ENCODE measurements at regions not wholly inside any gene's neighbourhood (a gene's known extent, or its start where the extent isn't known, plus 50 kb on each side); places are given as distances from the start of the nearest gene placed in this dataset.

DNA sequence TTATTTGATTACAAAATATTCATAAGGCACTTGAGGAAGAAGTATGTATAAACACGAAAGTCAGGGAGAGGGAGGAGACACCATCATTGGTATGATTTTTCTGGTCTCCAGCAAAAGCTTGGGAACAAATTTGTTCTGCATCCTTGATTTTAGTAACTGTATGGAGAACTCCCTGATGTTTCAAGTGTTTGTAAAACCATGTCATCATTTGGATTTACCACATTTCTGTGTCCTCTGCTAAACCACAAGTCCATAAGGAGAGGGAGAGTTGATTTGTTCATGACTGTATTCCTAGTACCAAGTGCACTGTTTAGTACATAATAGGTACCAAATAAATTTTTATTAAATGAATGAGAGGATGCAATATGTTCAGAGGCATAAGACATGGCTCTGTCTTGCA is 181.1 kb downstream of the BTG1 start:
- no peak for DNase-seq

DNA sequence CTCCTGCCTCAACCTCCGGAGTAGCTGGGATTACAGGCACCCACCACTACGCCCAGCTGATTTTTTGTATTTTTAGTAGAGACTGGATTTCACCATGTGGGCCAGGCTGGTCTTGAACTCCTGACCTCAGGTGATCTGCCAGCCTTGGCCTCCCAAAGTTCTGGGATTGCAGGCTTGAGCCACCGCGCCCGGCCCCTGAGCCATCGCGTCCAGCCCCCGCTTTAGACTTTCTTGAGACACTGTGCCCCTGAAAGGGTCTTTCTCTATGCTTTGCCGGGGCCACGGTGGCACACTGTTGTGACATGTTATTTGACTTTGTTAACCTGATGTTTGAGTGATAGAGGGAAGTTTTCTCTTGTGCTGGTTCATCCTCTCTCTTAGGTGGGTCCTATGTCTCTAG is 186.4 kb downstream of the BTG1 start:
- DNase-seq, result no peak

DNA sequence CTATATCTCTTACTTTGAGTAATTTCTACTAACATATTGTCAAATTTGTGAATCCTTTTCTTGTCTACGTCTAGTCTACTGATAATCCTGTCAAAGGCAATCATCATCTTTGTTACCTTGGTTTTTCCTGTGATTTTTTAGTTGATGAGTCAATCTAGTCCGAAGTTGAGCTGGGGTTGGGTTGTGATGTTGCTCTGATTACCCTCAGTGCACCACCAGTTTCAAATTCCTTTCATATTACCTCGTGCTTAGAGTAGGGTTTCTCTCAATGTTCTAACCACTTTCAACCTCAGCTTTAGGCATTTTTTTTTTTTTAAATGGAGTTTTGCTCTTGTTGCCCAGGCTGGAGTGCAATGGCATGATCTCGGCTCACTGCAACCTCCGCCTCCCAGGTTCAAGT is 186.8 kb downstream of the BTG1 start:
- no peak for DNase-seq

DNA sequence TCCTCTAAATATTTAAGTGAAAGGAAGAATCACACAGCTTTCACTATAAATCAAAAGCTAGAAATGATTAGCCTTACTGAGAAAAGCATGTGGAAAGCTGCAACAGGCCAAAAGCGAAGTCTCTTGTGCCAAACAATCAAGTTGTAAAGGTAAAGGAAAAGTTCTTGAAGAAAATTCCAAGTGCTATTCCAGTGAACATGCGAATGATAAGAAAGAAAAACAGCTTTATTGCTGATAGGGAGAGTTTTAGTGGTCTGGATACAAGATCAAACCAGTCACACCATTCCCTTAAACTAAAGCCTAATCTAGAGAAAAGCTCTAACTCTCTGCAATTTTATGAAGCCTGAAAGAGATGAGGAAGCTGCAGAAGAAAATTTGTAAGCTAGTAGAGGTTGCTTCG is 190.9 kb downstream of the BTG1 start:
- DNase-seq, result no peak

DNA sequence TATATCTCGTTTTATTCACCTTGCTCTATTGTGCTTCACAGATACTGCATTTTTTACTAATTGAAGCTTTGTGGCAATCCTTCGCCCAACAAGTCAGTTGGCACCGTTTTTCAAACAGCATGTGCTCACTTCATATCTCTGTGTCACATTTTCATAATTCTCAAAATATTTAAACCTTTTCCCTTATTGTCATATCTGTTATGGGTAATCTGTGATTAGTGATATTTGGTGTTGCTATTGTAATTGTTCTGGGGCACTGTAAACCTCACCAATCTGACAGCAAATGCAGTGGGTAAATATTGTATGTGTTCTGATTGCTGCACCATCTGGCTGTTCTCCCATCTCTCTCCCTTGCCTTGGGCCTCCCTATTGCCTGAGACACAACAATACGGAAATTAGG is 191.3 kb downstream of the BTG1 start:
- no peak for DNase-seq

DNA sequence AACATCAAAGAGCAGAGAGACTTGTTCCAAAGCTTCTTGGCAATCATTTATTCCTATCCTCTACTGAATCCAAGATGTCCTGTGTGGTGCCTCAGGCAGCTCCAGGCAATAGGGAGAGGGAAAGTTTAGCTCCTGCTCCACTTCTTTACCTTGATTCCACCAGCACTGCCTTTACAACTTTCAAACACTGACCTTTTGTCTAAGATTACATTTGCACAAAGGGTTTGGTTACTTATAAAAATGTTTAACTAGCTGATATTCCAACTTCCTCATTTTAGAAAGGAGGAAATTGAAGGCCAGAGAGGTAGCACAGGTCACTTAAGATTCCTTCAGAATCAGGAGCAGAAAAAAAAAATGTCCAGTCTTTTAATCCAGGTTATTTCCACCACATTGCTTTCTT is 192.7 kb downstream of the BTG1 start:
- DNase-seq, result no peak

DNA sequence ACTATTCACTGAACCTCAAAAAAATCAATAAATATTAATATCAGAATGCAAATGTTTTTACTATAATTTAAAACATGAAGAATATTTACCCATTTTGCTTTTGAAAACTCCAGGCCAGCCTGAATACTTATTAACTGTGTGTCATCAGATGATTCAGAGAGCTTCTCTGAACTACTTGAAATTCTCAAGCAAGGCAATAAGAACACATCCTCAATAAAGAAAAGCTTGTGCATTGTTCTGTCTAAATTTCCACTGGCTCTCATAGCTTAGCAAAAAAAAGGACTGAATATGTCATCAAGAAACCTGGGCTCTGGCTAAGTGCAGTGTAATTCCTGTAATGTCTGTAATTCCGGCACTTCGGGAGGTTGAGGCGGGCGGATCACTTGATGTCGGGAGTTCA is 194.1 kb downstream of the BTG1 start:
- no peak for DNase-seq

DNA sequence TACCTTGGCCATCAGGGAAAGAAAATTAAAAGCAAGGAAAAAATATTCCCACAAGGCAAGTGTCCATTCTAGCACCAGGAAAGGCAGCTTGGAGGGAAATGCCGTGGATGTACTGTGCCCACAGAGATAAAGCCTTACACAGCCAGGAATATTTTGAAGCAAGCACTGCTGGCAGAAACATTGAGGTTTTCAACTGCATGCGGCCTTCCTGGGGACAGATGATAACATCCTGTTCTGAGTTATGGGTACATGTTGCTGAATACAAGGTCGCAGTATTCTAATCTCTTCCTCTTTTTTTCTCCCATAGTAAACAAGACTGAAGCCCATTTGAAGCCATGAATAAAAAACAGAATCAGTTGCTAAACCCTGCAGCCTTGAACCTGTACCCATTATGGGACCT is 197.1 kb downstream of the BTG1 start:
- DNase-seq, result no peak

DNA sequence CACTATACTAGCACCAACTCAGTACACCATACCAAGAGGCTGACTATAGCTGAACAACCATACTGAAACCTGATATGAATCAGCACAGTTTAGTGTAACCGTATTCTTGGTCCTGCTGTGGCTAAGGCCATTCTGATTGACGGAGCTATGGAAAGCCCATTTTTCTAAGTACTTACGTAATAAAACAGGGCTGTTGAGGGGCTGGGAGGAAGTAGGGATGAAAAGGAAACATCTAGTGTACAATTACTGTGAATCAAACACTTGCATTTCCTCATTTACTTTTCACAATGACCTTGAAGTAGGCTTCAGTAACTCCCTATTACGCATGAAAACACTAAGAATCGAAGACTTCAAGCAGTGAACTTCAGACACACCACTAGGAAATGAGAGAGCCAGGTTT is 198.2 kb downstream of the BTG1 start:
- DNase-seq, result no peak

DNA sequence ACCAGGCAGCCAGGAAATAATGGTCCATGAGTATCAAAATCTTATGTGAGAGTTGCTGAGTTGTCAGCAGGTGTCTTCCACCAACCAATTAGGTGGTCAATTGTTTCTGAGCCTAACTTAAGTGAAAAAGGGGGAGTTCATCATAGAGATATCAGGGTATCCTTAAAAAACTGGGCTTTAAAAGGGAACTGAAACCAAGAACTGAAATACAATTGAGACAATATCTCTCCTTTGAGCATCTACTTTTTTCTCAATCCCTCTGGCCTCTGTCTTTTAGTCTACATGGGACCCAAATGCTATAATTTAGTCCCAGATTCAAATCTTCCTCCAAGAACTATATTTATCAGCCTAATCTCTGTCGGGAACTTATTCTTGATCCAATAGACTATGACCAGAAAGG is 201.0 kb downstream of the BTG1 start:
- DNase-seq, result no peak

DNA sequence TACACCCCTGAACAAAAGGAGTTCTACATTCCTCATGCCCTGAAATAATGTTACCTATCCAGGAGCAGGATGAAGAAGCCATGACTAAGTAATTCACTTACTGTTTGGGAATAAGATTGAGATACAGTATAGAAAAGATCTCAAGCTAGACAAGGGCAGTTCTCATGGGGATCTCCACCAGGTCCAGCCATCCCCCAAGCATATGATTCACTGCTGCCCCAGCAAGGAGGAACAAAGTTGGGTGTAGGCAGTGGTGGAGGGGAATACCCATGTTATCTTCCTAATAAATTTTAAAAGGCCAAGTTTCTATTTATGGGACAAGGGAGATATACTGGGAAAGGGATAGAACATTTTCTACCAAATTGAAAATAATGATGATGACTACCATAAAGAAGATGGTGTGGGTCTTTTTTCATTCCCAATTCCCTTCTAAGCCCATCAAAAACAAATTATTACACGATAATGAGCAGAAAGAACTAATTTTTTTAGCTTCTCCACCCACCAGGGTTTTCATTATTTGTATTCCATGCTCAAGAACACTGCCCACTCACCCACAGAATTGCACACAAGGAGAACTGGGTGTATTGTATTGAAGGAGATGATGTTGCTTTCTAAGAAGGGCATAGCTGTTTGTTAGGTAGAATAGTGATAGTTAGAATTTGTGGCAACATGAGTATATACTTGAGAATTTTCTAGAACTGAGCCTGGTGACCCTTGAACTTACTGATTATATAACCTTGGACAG is 204.6 kb downstream of the BTG1 start:
- no peak for DNase-seq

DNA sequence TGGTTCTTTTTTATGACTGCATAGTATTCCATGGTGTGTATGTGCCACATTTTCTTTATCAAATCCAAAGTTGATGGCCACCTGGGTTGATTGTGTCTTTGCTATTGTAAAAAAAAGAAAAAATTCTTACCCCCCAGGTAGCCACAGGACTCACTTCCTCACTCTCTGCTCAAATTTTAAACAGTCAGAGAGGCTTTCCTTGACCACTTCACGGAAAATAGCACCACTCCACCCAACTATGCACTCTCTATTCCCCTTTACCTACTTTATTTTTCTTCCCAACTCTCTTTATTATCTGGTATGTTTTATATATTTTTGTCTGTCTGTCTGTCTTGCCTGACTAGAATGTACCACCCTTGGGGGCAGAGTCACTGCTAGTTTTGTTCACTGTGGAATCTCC is 205.3 kb downstream of the BTG1 start:
- DNase-seq, result no peak

DNA sequence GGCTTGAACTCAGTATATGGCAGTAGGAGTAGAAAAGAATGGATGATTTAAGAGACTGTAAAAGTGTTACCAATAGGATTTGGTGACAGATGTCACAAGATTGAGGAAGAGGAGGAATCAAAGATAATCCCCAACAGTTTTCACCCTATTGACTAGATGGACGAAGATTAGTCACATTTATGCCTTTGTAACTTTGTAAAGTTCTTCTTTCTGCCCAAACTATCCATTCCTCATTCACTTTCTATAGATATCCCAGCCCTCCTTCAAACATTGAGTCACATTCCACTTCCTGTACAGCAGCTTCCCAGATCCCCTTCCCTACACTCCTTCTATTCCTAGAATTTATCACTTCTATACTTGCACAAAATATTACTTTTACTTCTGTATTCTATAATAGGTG is 207.9 kb downstream of the BTG1 start:
- no peak for DNase-seq

DNA sequence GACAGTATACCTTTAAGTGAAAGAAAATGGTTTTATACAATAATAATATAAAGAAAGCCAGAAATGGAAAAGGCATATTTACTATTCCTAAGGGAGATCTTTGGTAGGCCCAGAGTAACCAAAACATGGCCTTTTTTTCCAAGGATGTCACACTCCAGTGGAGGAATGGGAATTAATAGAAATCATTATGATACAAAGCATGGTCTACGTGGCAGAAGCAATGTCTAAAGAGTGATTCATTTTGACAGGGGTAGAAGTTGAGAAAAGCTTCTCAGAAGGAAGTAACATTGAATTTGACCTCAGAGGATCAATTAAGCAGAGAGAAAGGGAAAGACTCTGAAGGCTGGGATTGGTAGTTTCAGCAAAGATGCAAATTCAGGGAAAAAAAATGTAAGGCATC is 208.6 kb downstream of the BTG1 start:
- no peak for DNase-seq

DNA sequence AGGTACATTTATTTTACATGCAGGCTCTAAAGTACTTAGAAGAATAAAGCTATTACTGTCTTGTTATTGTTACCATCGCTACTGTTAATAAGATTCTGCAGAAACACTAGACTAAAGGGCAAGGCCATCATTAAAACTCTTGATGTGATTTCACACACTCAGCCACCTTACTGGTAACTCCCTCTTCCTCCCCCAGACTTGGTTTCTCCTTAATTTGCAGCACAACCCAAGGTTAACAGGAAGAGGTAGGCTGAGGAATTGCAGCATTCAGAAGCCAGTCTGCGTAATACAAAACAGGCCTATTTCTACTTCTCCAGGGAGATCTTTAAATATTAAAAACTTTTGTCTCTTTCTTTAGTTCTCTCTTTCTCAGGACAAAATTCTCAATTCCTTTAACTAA is 210.3 kb downstream of the BTG1 start:
- no peak for DNase-seq

DNA sequence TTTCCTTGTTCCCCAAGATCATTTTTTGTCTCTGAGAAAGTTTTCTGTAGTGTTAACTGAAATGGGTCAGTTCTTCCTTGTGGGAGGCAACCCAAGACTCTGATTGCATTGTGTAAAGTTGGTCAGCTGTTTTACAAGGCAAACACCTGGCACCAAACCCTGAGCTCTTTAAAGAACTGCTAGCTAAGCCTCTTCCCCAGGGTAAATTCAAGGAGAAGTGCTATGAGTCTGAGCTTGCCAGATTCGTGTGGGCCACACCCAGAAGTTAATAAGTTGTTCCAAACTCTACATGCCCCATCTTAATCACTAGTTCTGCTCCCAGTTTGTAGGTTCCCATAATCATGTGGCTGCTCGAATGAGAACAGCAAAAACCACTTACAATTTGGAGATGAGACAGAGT is 214.5 kb downstream of the BTG1 start:
- no peak for DNase-seq

DNA sequence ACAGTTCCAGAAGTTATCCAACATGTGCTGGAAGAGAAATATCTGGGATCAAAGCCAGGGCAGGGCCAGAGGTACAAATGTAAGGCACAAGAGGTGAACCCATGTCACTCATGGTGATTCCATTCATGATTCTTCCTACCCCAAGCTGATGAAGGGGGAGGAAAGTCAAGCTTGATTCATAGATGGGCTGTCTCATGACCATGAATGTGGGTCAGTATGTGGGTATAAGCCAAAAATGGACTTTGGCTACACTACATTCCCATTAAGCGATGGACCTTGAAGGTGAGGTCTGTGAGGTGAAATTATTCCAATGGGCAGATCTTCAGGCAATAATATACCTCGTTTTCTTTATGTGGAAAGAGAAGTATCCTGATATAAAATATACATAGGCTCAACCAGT is 217.1 kb downstream of the BTG1 start:
- DNase-seq, result no peak

DNA sequence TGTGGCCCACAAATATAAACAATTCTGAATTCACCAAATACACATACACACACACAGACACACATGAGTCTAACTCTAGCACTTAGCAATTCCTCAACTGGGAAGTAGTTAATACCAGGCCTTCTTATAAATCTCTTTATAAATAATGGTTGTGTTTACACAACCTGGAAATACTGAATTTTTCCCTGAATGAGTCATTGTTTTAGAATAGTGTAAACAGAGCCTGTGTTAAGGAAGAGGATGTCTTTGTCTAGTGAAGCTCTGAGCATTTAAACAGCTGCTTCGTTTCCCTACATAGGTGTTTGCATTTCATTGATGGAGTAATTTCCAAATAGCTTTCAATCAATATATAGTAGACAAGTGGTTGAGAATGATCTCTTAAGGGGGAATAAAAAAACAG is 218.8 kb downstream of the BTG1 start:
- DNase-seq, result no peak

DNA sequence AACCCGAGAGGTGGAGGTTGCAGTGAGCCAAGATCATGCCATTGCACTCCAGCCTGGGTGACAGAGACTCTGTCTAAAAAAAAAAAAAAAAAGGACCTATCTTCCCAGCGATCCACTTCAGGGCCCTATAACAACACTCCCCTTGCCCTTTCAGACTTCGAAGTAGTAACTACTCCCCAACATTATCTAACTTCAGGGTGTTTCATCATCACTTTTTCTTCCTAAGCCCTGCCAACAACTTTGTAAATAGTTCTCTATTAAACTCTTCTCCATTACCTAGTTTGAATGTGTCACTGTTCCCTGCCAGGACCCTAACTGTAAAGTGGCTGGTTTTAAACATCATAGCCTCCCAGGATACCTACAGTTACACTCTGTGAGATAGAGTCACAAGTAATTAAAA is 220.8 kb downstream of the BTG1 start:
- no peak for DNase-seq

DNA sequence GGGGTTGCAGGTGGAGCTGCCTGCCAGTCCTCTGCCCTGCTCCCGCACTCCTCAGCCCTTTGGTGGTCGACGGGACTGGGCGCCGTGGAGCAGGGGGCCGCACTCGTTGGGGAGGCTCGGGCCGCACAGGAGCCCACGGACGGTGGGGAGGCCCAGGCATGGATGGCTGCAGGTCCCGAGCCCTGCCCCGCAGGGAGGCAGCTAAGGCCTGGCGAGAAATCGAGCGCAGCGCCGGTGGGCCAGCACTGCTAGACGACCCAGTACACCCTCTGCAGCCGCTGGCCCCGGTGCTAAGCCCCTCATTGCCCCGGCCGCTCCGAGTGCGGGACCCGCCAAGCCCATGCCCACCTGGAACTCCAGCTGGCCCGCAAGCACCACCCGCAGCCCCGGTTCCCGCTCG is 221.8 kb downstream of the BTG1 start:
- DNase-seq, result no peak

DNA sequence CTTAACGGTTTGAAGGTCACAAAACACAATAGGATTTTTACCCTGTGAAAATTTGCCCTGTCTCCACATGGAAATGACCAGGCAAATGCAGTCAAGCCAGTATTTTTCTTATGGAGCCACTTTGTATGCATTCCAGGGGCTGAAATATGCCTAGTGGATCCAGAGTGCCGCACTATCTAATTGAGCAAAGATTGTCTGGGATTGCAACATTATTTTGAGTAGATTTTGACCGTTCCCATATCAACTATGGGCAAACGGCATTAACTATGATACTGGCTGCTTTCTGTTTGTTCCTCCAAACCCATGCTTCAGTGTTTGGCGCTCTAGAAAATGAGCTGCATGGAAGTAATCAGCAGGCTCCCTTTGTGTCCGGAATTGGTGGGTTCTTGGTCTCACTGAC is 223.0 kb downstream of the BTG1 start:
- no peak for DNase-seq

DNA sequence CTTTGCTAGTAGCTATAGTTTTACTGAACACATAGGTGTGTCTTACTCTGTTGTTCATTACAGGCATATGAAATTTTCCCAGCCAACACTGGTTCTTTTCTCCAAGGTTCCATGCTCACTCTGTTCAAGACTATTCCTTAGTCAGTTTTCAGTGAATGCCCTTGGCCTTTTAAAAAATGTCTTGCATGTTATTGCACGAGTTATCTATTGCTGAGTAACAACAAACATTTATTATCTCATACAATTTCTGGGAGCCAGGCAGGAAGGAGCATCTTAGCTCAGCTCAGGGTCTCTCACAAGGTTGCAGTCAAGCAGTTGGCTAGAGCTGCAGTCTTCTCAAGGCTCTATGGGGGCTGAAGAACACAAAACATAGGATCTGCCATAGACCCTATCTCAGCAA is 223.5 kb downstream of the BTG1 start:
- DNase-seq, result no peak

DNA sequence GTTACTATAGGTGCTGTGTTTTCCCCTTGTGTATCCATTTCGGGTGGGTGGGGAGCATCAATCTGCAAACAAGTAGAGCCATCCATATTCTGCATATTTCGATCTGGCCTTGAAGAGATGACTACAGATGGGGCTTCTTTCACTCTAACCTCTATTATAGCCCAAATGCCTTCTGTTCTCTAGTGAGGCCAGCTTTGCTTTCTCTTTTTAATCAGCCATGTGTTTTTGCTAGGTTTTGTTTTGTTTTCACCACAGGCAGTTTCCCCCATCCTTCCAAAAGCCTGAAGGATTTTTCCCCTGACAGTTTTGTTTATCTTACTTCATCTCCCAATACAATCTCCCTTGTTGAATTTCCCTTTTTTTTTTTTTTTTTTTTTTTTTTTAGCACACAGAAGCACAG is 224.1 kb downstream of the BTG1 start:
- DNase-seq, result no peak

DNA sequence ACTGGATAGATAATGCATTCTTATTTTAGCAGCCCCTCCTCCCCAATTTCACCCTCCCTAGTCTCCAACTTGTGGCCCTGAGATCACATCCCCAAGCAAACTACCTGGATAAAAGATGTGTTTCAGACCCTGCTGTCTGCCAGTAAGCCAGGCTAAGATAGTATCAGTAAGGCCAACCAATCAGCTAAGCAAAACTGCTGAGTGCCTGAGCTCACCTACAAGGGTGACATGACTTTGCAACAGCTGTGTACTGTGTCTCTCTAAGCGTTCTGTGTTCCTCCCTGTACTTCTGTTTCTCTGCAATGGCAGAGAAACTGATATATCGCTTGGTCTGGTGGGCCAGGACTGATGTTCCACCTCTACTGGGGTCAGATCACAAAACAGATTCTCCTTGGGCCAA is 224.9 kb downstream of the BTG1 start:
- DNase-seq, result no peak

DNA sequence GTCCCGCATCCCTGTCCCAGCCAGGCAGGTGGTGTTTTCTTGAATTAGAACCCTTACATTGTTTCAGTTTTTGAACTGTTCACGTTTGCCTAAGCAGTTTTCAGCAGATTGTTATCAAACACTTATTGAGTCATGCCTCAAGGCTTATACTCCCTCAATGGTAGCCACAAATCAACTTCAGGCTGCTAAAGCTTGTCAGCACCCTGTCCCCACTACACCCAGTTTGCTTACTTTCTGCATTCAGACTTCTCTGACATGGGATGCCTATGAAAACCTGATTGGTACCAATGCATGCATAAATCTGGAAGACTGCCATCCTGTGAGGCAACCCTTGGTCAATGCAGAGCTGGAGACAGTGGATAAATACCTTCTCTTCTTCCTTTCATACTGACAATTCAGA is 225.4 kb downstream of the BTG1 start:
- DNase-seq, result no peak

DNA sequence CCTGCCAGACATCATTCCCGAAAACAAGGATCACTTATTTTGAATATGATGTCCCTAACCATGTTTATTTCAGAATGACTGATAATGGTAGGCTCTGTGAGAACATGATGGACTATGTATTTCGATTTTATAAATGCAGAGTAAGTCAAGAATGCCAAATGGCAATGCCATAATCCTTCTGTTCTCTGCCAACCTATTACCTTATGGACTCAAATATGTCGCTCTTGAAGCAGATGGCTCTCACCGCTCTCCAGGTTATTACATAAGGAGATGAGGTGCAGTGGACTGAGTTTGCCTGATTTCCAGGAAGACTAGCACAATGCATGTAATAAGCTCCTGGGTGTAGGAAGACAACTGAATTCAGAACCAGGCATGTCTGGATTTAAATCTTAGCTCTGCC is 227.2 kb downstream of the BTG1 start:
- no peak for DNase-seq
